Keratinocyte (primary cell): ENCODE measurements at regions not wholly inside any gene's neighbourhood (a gene's known extent, or its start where the extent isn't known, plus 50 kb on each side); places are given as distances from the start of the nearest gene placed in this dataset.

ENCODE experiments used
- CTCF ChIP-seq, 3 experiments: IDR thresholded peaks in 1 of 3; conservative IDR thresholded peaks in 1 of 3; optimal IDR thresholded peaks in 1 of 3; 2 replicates in 2 of 3; 3 replicates in 1 of 3; pipeline versions ENCODE3 to v1.5.1; 2011; ENCODE audit warnings: low read length in 3 of 3, mild to moderate bottlenecking in 3 of 3, moderate library complexity in 2 of 3, control low read depth in 1 of 3, inconsistent platforms in 1 of 3; ENCODE audit not compliant: insufficient read depth in 2 of 3; ENCODE audit errors: extremely low read depth in 1 of 3
- EZH2 ChIP-seq: IDR thresholded peaks from one replicate; pipeline ENCODE4 v1.6.1; 2012; ENCODE audit warnings: inconsistent platforms, mild to moderate bottlenecking, low read length, moderate library complexity

- no peak for TF ChIP-seq CTCF (optimal IDR thresholded peaks at IDR 0.05 in 1 of 3, IDR thresholded peaks at IDR 0.05 in 1 of 3, conservative IDR thresholded peaks at IDR 0.05 in 1 of 3; ENCODE audit: extremely low read depth in 1 of 3, insufficient read depth in 2 of 3, low read length in 3 of 3)
- TF ChIP-seq EZH2: no peak
Observed at GRCh38 chr3:68402235-68402918, 530.0 kb downstream of the TAFA4 start.
